ENCODE measurements at regions not wholly inside any gene's neighbourhood (a gene's known extent, or its start where the extent isn't known, plus 50 kb on each side); places are given as distances from the start of the nearest gene placed in this dataset.
"Not testable (repeated sequence)": the region's sequence is repeated elsewhere in the genome, so short reads cannot be mapped to it uniquely, and the experiment has no call there.

- POLR2A ChIA-PET; DNase-seq (ENCODE audit: extremely low spot score); CTCF ChIA-PET: not testable (repeated sequence)
Measured at GRCh38 chr15:22134941-22135566, 54.7 kb downstream of the OR4M2 start.

- DNase-seq (ENCODE audit: extremely low spot score); CTCF ChIA-PET; POLR2A ChIA-PET: not testable (repeated sequence)
Measured at GRCh38 chr15:22137572-22137971, 57.2 kb downstream of the OR4M2 start.

GRCh38 chr15:22141106-22141505, 60.8 kb downstream of the OR4M2 start:
- DNase-seq (ENCODE audit: extremely low spot score); CTCF ChIA-PET; POLR2A ChIA-PET: not testable (repeated sequence)

- POLR2A ChIA-PET; CTCF ChIA-PET; DNase-seq (ENCODE audit: extremely low spot score): not testable (repeated sequence)
Measured at GRCh38 chr15:22148109-22148508, 67.8 kb downstream of the OR4M2 start.

GRCh38 chr15:22158243-22158642, 77.9 kb downstream of the OR4M2 start:
- DNase-seq (ENCODE audit: extremely low spot score); CTCF ChIA-PET; POLR2A ChIA-PET: not testable (repeated sequence)

GRCh38 chr15:22160283-22160682, 80.0 kb downstream of the OR4M2 start:
- DNase-seq (ENCODE audit: extremely low spot score); CTCF ChIA-PET; POLR2A ChIA-PET: not testable (repeated sequence)

- POLR2A ChIA-PET; CTCF ChIA-PET; DNase-seq (ENCODE audit: extremely low spot score): not testable (repeated sequence)
Measured at GRCh38 chr15:22160741-22161140, 80.4 kb downstream of the OR4M2 start.

- POLR2A ChIA-PET, CTCF ChIA-PET: not testable (repeated sequence)
Measured at GRCh38 chr15:22161398-22161797, 81.1 kb downstream of the OR4M2 start.

GRCh38 chr15:22163715-22164114, 83.4 kb downstream of the OR4M2 start:
- CTCF ChIA-PET = not testable (repeated sequence)

More at GRCh38 chr15:22161398-22161797, 81.1 kb downstream of the OR4M2 start:
- DNase-seq (ENCODE audit: extremely low spot score) = not testable (repeated sequence)

GRCh38 chr15:22167521-22167920, 87.2 kb downstream of the OR4M2 start:
- CTCF ChIA-PET, POLR2A ChIA-PET: not testable (repeated sequence)

More at GRCh38 chr15:22163715-22164114, 83.4 kb downstream of the OR4M2 start:
- POLR2A ChIA-PET; DNase-seq (ENCODE audit: extremely low spot score): not testable (repeated sequence)

GRCh38 chr15:22173029-22173998, 93.0 kb downstream of the OR4M2 start:
- POLR2A ChIA-PET; DNase-seq (ENCODE audit: extremely low spot score); CTCF ChIA-PET: not testable (repeated sequence)

More at GRCh38 chr15:22167521-22167920, 87.2 kb downstream of the OR4M2 start:
- not testable (repeated sequence) for DNase-seq (ENCODE audit: extremely low spot score)

GRCh38 chr15:22174088-22174487, 93.8 kb downstream of the OR4M2 start:
- POLR2A ChIA-PET, CTCF ChIA-PET: not testable (repeated sequence)

GRCh38 chr15:22177965-22178364, 97.6 kb downstream of the OR4M2 start:
- POLR2A ChIA-PET; CTCF ChIA-PET; DNase-seq (ENCODE audit: extremely low spot score): not testable (repeated sequence)

More at GRCh38 chr15:22174088-22174487, 93.8 kb downstream of the OR4M2 start:
- not testable (repeated sequence) for DNase-seq (ENCODE audit: extremely low spot score)

GRCh38 chr15:22178438-22178837, 98.1 kb downstream of the OR4M2 start:
- POLR2A ChIA-PET; CTCF ChIA-PET; DNase-seq (ENCODE audit: extremely low spot score): not testable (repeated sequence)

- DNase-seq (ENCODE audit: extremely low spot score); POLR2A ChIA-PET; CTCF ChIA-PET: not testable (repeated sequence)
Measured at GRCh38 chr15:22179043-22179442, 98.7 kb downstream of the OR4M2 start.

GRCh38 chr15:22180611-22181010, 100.3 kb downstream of the OR4M2 start:
- POLR2A ChIA-PET = not testable (repeated sequence)

GRCh38 chr15:22184678-22185077, 104.4 kb downstream of the OR4M2 start:
- DNase-seq (ENCODE audit: extremely low spot score); CTCF ChIA-PET; POLR2A ChIA-PET: not testable (repeated sequence)

More at GRCh38 chr15:22180611-22181010, 100.3 kb downstream of the OR4M2 start:
- CTCF ChIA-PET; DNase-seq (ENCODE audit: extremely low spot score): not testable (repeated sequence)

- DNase-seq (ENCODE audit: extremely low spot score); POLR2A ChIA-PET; CTCF ChIA-PET: not testable (repeated sequence)
Measured at GRCh38 chr15:22186846-22187532, 106.7 kb downstream of the OR4M2 start.

GRCh38 chr15:22191818-22192217, 111.5 kb downstream of the OR4M2 start:
- DNase-seq (ENCODE audit: extremely low spot score); CTCF ChIA-PET; POLR2A ChIA-PET: not testable (repeated sequence)

Data from HEK293T (cell line).